ENCODE measurements at regions not wholly inside any gene's neighbourhood (a gene's known extent, or its start where the extent isn't known, plus 50 kb on each side); places are given as distances from the start of the nearest gene placed in this dataset.
A peak's percentile ranks its signal among the peaks of the same experiment; 100 is the strongest.

GRCh38 chr12:116463366-116463765, 95.8 kb upstream of the MAP1LC3B2 start:
- DNase-seq: no peak

GRCh38 chr12:116465407-116465806, 93.8 kb upstream of the MAP1LC3B2 start:
- DNase-seq: no peak

- peak; percentile 30 for DNase-seq
Measured at GRCh38 chr12:116465856-116466255, 93.3 kb upstream of the MAP1LC3B2 start.

- DNase-seq: no peak
Measured at GRCh38 chr12:116466536-116466935, 92.6 kb upstream of the MAP1LC3B2 start.

- DNase-seq: no peak
Measured at GRCh38 chr12:116469344-116469743, 89.8 kb upstream of the MAP1LC3B2 start.

GRCh38 chr12:116471544-116471943, 87.6 kb upstream of the MAP1LC3B2 start:
- no peak for DNase-seq

- DNase-seq: no peak
Measured at GRCh38 chr12:116472193-116472592, 87.0 kb upstream of the MAP1LC3B2 start.

- DNase-seq: no peak
Measured at GRCh38 chr12:116473416-116473815, 85.8 kb upstream of the MAP1LC3B2 start.

GRCh38 chr12:116474331-116474730, 84.8 kb upstream of the MAP1LC3B2 start:
- no peak for DNase-seq

GRCh38 chr12:116474899-116475298, 84.3 kb upstream of the MAP1LC3B2 start:
- DNase-seq: no peak

- no peak for DNase-seq
Measured at GRCh38 chr12:116476227-116476822, 82.9 kb upstream of the MAP1LC3B2 start.

GRCh38 chr12:116478243-116478773, 80.9 kb upstream of the MAP1LC3B2 start:
- DNase-seq: no peak

GRCh38 chr12:116480210-116480810, 78.9 kb upstream of the MAP1LC3B2 start:
- no peak for DNase-seq

- no peak for DNase-seq
Measured at GRCh38 chr12:116481726-116482125, 77.5 kb upstream of the MAP1LC3B2 start.

- DNase-seq: no peak
Measured at GRCh38 chr12:116482179-116482578, 77.0 kb upstream of the MAP1LC3B2 start.

- no peak for DNase-seq
Measured at GRCh38 chr12:116482859-116483258, 76.3 kb upstream of the MAP1LC3B2 start.

GRCh38 chr12:116483959-116484750, 75.0 kb upstream of the MAP1LC3B2 start:
- no peak for DNase-seq

- no peak for DNase-seq
Measured at GRCh38 chr12:116484807-116485206, 74.4 kb upstream of the MAP1LC3B2 start.

- DNase-seq: no peak
Measured at GRCh38 chr12:116489116-116489515, 70.1 kb upstream of the MAP1LC3B2 start.

GRCh38 chr12:116490471-116490870, 68.7 kb upstream of the MAP1LC3B2 start:
- DNase-seq: peak; percentile 81

- peak; percentile 43 for DNase-seq
Measured at GRCh38 chr12:116492703-116493324, 66.4 kb upstream of the MAP1LC3B2 start.

GRCh38 chr12:116495260-116495659, 63.9 kb upstream of the MAP1LC3B2 start:
- peak; percentile 18 for DNase-seq

GRCh38 chr12:116497051-116497591, 62.1 kb upstream of the MAP1LC3B2 start:
- peak; percentile 17 for DNase-seq

Measured in suppressor macrophage treated with lipopolysaccharide for 4 hours (primary cell).